MM.1S (cell line): ENCODE measurements at regions not wholly inside any gene's neighbourhood (a gene's known extent, or its start where the extent isn't known, plus 50 kb on each side); places are given as distances from the start of the nearest gene placed in this dataset.

Experiments
- DNase-seq: peaks from one replicate; pipeline ENCODE4 v3.0.0-alpha.2; 2015
- H2AFZ ChIP-seq: fragments of 300-600 bp; sonication (generic); 2 replicates; pipeline ENCODE4 v1.6.0; 2016; ENCODE audit warnings: antibody characterized with exemption, low read length
- H3F3A ChIP-seq: fragments of 300-600 bp; sonication (generic); 2 replicates; pipeline ENCODE4 v1.6.1; 2016; ENCODE audit warnings: mild to moderate bottlenecking, antibody characterized with exemption, low read length, moderate library complexity, mixed read lengths; ENCODE audit not compliant: insufficient read depth
- H3K27ac ChIP-seq: fragments of 300-600 bp; sonication (generic); 2 replicates; pipeline ENCODE4 v1.5.1; 2016; ENCODE audit warnings: mild to moderate bottlenecking, low read length
- H3K27me3 ChIP-seq: fragments of 300-600 bp; sonication (generic); replicated peaks from 2 replicates; pipeline ENCODE4 v1.6.0; 2016; ENCODE audit warnings: low read length; ENCODE audit not compliant: insufficient read depth
- H3K36me3 ChIP-seq: fragments of 300-600 bp; sonication (generic); replicated peaks from 2 replicates; pipeline ENCODE4 v1.6.1; 2016; ENCODE audit warnings: mild to moderate bottlenecking, low read length, mixed read lengths; ENCODE audit not compliant: insufficient read depth
- H3K4me1 ChIP-seq: fragments of 300-600 bp; sonication (generic); 2 replicates; pipeline ENCODE4 v1.6.1; 2016; ENCODE audit warnings: low read length, mixed read lengths
- H3K4me2 ChIP-seq: fragments of 300-600 bp; sonication (generic); 2 replicates; pipeline ENCODE4 v1.6.0; 2016; ENCODE audit warnings: low read depth, low read length
- H3K4me3 ChIP-seq: fragments of 300-600 bp; sonication (generic); 2 replicates; pipeline ENCODE4 v1.5.1; 2016; ENCODE audit warnings: low read length, mixed read lengths
- H3K79me2 ChIP-seq: fragments of 300-600 bp; sonication (generic); 2 replicates; pipeline ENCODE4 v1.6.1; 2016; ENCODE audit warnings: mixed run types, low read length, mixed read lengths
- H3K9ac ChIP-seq: fragments of 300-600 bp; sonication (generic); 2 replicates; pipeline ENCODE4 v1.6.1; 2016; ENCODE audit warnings: low read length, mixed read lengths
- H3K9me2 ChIP-seq: fragments of 300-600 bp; sonication (generic); replicated peaks from 2 replicates; pipeline ENCODE4 v1.6.1; 2016; ENCODE audit warnings: mild to moderate bottlenecking, low read length, mixed read lengths; ENCODE audit not compliant: insufficient read depth
- H3K9me3 ChIP-seq: fragments of 300-600 bp; sonication (generic); replicated peaks from 2 replicates; pipeline ENCODE4 v1.6.1; 2016; ENCODE audit warnings: mild to moderate bottlenecking, low read length, mixed read lengths; ENCODE audit not compliant: insufficient read depth
- H4K20me1 ChIP-seq: fragments of 300-600 bp; sonication (generic); 2 replicates; pipeline ENCODE4 v1.6.1; 2016; ENCODE audit warnings: mild to moderate bottlenecking, low read length, moderate library complexity, mixed read lengths; ENCODE audit not compliant: insufficient read depth
- EZH2 ChIP-seq: fragments of 300-600 bp; sonication (generic); optimal IDR thresholded peaks from 2 replicates; pipeline ENCODE3; 2017; ENCODE audit warnings: low read depth, mild to moderate bottlenecking, antibody characterized with exemption, low read length, mixed read lengths
- EZH2phosphoT487 ChIP-seq: fragments of 300-600 bp; sonication (generic); IDR thresholded peaks from 2 replicates; pipeline ENCODE4 v1.6.1; 2018; ENCODE audit warnings: antibody characterized with exemption, low read length
- TF ChIP-seq, protein P1 (sequence below): fragments of 300-600 bp; sonication (generic); IDR thresholded peaks from 2 replicates; pipeline ENCODE4 v1.5.1; 2016; ENCODE audit warnings: antibody characterized with exemption, low read length, mixed read lengths

DNA sequence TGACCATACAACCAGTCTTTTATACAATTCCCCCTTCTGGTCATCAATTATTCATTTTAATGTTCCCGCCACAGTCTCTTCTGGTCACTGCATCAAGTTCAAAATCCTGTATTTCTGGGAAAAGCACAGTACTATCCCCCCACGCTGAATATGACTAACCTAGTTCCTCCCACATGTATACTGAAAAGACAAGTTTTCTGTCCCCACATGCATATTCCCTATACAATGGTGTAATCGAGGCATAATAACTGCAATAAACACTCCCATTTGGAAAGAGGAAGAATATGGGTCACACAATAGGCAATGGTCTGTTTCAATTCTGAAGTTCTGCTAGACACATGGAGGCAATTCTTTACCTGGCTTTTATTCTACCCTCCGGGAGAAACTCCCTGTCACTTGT is 344.9 kb downstream of the EFNA5 start:
- no peak overlapping the region for H2AFZ ChIP-seq
- TF ChIP-seq EZH2 (no peak), EZH2phosphoT487 (no peak)
- TF ChIP-seq, protein P1, sequence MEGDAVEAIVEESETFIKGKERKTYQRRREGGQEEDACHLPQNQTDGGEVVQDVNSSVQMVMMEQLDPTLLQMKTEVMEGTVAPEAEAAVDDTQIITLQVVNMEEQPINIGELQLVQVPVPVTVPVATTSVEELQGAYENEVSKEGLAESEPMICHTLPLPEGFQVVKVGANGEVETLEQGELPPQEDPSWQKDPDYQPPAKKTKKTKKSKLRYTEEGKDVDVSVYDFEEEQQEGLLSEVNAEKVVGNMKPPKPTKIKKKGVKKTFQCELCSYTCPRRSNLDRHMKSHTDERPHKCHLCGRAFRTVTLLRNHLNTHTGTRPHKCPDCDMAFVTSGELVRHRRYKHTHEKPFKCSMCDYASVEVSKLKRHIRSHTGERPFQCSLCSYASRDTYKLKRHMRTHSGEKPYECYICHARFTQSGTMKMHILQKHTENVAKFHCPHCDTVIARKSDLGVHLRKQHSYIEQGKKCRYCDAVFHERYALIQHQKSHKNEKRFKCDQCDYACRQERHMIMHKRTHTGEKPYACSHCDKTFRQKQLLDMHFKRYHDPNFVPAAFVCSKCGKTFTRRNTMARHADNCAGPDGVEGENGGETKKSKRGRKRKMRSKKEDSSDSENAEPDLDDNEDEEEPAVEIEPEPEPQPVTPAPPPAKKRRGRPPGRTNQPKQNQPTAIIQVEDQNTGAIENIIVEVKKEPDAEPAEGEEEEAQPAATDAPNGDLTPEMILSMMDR = no peak
- no peaks in the 10 kb centered on the region for H3K9me3 ChIP-seq
- H3K79me2 ChIP-seq = no peaks in the 10 kb centered on the region
- no peaks in the 10 kb centered on the region for H4K20me1 ChIP-seq
- no peaks in the 10 kb centered on the region for H3K27me3 ChIP-seq
- no peaks in the 10 kb centered on the region for H3F3A ChIP-seq
- H3K4me3 ChIP-seq = no peak overlapping the region
- H3K9ac ChIP-seq = no peak overlapping the region
- no peaks in the 10 kb centered on the region for H3K9me2 ChIP-seq
- no peaks in the 10 kb centered on the region for H3K36me3 ChIP-seq
- H3K4me1 ChIP-seq = no peaks in the 10 kb centered on the region
- H3K27ac ChIP-seq = no peak overlapping the region
- H3K4me2 ChIP-seq = no peak overlapping the region
- DNase-seq = no peak

DNA sequence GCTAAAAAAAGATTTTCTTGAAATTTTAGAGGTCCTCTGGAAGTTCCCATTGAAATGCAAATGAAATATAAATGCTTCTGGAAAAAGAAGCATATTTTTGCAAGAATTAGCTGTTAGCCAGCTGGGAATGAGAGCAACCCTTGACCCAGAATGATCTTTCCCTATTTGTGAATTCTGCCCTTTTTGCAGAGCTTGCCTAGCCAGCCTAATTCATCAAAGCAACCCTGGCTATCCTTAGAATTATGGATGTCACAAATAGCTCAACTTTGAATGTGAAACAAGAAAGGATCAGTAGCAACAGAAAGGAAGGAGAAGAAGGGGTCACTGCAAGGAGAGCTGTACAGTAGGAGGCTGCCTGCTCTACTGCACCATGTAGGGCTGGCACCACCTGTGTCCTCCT is 345.9 kb downstream of the EFNA5 start:
- no peak overlapping the region for H3K4me3 ChIP-seq
- H3K4me2 ChIP-seq = no peak overlapping the region
- no peak overlapping the region for H2AFZ ChIP-seq
- H3K27me3 ChIP-seq = no peaks in the 10 kb centered on the region
- no peaks in the 10 kb centered on the region for H3K79me2 ChIP-seq
- H3K9me3 ChIP-seq = no peaks in the 10 kb centered on the region
- H3F3A ChIP-seq = no peaks in the 10 kb centered on the region
- no peak overlapping the region for H3K9ac ChIP-seq
- no peaks in the 10 kb centered on the region for H3K4me1 ChIP-seq
- no peaks in the 10 kb centered on the region for H4K20me1 ChIP-seq
- H3K36me3 ChIP-seq = no peaks in the 10 kb centered on the region
- no peaks in the 10 kb centered on the region for H3K9me2 ChIP-seq
- no peak for TF ChIP-seq EZH2phosphoT487
- TF ChIP-seq EZH2 = no peak
- TF ChIP-seq, protein P1 = no peak
- no peak overlapping the region for H3K27ac ChIP-seq
- DNase-seq = no peak

DNA sequence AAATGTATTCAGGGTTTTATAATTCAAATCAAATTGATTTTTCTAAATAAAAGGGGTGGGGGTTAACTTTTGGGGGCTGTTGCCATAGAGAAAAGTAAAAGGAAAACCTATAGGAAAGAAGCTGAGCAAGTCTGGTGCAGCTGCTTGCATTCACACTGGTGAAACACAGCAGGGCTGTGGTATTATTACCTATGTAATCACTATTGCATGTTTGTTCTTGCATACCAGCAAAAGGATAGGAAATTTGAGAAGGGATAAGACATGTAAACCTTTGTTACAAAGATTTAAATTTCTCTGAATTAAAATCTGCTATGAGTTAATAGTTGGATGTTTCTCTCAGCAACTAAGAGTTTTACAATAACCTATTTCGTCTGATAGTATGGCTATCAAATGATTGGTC is 346.7 kb downstream of the EFNA5 start:
- Histone ChIP-seq H3K27ac (no peak overlapping the region), H3K4me3 (no peak overlapping the region), H3K4me2 (no peak overlapping the region), H3K36me3 (no peaks in the 10 kb centered on the region), H3K9me3 (no peaks in the 10 kb centered on the region), H3K27me3 (no peaks in the 10 kb centered on the region), H3K9me2 (no peaks in the 10 kb centered on the region), H3K4me1 (no peaks in the 10 kb centered on the region), H3K9ac (no peak overlapping the region), H3F3A (no peaks in the 10 kb centered on the region), H4K20me1 (no peaks in the 10 kb centered on the region), H3K79me2 (no peaks in the 10 kb centered on the region), H2AFZ (no peak overlapping the region)
- TF ChIP-seq EZH2 (no peak), EZH2phosphoT487 (no peak)
- TF ChIP-seq, protein P1 = no peak
- DNase-seq = no peak
